ENCODE measurements at regions not wholly inside any gene's neighbourhood (a gene's known extent, or its start where the extent isn't known, plus 50 kb on each side); places are given as distances from the start of the nearest gene placed in this dataset.

DNA sequence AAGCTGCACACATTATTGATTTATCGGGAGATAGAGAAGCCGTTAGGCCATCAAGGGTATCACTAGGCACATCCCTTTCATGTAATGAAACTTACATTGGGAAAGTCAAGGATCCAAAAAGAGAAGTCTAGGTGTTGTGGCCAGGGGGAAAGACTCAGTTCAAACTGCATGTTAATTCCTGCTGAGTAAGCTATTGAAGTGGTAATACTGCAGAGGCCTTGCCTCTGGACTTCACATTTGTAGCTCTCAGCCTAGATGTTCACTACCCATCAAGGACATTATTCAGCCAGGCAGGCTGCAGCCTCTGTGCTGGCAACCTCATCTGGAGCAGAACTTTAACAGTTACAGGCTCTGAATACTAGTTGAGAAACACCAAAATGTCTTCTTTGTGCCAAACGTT is 2094.5 kb upstream of the AGA start:
- Histone ChIP-seq H3K27ac (ENCODE audit: low read depth in 2 of 2, low read length in 2 of 2) (no peak overlapping the region), H3K4me3 (ENCODE audit: low read length in 3 of 3) (no peak overlapping the region), H3K4me1 (ENCODE audit: control insufficient read depth in 2 of 3, insufficient read depth in 2 of 3, low read depth in 1 of 3, low read length in 3 of 3) (no peaks in the 10 kb centered on the region), H3K27me3 (ENCODE audit: control insufficient read depth, insufficient read depth, low read length) (no peaks in the 10 kb centered on the region), H3K9ac (ENCODE audit: low read length in 3 of 3) (no peak overlapping the region), H3K36me3 (ENCODE audit: control insufficient read depth in 2 of 3, insufficient read depth in 3 of 3, low read length in 3 of 3) (no peaks in the 10 kb centered on the region), H3K9me3 (ENCODE audit: control insufficient read depth in 2 of 3, insufficient read depth in 1 of 3, low read length in 3 of 3) (no peaks in the 10 kb centered on the region)
- DNase-seq (no peak), FAIRE-seq (no peak)
- intact Hi-C loops (cut with DNase I): no loop called here
- TF ChIP-seq, protein P1, sequence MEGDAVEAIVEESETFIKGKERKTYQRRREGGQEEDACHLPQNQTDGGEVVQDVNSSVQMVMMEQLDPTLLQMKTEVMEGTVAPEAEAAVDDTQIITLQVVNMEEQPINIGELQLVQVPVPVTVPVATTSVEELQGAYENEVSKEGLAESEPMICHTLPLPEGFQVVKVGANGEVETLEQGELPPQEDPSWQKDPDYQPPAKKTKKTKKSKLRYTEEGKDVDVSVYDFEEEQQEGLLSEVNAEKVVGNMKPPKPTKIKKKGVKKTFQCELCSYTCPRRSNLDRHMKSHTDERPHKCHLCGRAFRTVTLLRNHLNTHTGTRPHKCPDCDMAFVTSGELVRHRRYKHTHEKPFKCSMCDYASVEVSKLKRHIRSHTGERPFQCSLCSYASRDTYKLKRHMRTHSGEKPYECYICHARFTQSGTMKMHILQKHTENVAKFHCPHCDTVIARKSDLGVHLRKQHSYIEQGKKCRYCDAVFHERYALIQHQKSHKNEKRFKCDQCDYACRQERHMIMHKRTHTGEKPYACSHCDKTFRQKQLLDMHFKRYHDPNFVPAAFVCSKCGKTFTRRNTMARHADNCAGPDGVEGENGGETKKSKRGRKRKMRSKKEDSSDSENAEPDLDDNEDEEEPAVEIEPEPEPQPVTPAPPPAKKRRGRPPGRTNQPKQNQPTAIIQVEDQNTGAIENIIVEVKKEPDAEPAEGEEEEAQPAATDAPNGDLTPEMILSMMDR (IDR thresholded peaks at IDR 0.05; ENCODE audit: borderline replicate concordance, extremely low read depth, insufficient read depth): no peak

DNA sequence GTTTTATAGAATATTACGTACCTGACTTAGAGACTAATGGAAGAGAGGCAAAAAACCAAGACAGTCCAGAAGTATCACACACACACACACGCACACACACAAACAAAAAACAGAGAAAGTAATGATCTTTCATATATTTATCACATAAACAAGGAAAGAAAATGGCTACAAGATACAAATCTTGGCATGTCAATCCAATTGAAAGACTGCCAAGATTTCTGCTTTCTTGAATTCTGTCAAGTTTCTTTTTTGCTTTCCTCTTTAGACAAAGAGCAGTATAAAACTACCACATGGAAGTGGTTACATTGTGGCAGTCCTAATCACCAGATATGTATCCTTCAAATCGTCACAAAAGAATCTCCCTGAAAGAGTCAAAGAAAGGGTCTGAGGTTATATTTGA is 2097.4 kb upstream of the AGA start:
- FAIRE-seq: no peak
- intact Hi-C loops (cut with DNase I): no loop called here

DNA sequence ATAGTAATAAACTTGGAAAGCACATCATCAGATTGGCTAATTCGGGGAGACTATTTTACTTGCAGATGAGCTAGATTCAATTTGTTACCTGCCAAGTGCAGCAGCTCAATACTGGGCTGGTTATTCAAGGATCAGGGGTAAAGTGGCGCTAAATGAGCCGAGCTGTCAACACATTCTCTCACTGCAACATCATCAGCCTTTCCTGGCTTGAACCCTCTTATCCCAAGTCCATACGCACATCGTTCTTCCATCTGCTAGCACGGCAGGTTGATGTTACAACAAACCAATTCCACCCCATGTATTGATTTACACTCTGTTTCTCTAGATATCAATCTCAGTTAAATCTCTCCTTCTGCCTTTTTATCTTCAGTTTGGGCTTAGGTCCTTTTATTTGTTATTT is 2101.5 kb upstream of the AGA start:
- intact Hi-C loops (cut with DNase I): no loop called here
- H3K4me1 ChIP-seq (ENCODE audit: control insufficient read depth in 2 of 3, insufficient read depth in 2 of 3, low read depth in 1 of 3, low read length in 3 of 3): no peaks in the 10 kb centered on the region
- no peaks in the 10 kb centered on the region for H3K27me3 ChIP-seq (ENCODE audit: control insufficient read depth, insufficient read depth, low read length)
- H3K4me3 ChIP-seq (ENCODE audit: low read length in 3 of 3): no peak overlapping the region
- DNase-seq (no peak), FAIRE-seq (no peak)
- TF ChIP-seq, protein P1 (IDR thresholded peaks at IDR 0.05; ENCODE audit: borderline replicate concordance, extremely low read depth, insufficient read depth): no peak
- H3K27ac ChIP-seq (ENCODE audit: low read depth in 2 of 2, low read length in 2 of 2): no peak overlapping the region
- H3K36me3 ChIP-seq (ENCODE audit: control insufficient read depth in 2 of 3, insufficient read depth in 3 of 3, low read length in 3 of 3): no peaks in the 10 kb centered on the region
- H3K9me3 ChIP-seq (ENCODE audit: control insufficient read depth in 2 of 3, insufficient read depth in 1 of 3, low read length in 3 of 3): no peaks in the 10 kb centered on the region
- no peak overlapping the region for H3K9ac ChIP-seq (ENCODE audit: low read length in 3 of 3)

More for the DNA sequence above, 2097.4 kb upstream of the AGA start:
- H3K4me1 ChIP-seq (ENCODE audit: control insufficient read depth in 2 of 3, insufficient read depth in 2 of 3, low read depth in 1 of 3, low read length in 3 of 3): no peaks in the 10 kb centered on the region
- TF ChIP-seq, protein P1 (IDR thresholded peaks at IDR 0.05; ENCODE audit: borderline replicate concordance, extremely low read depth, insufficient read depth): no peak
- no peak overlapping the region for H3K9ac ChIP-seq (ENCODE audit: low read length in 3 of 3)
- no peak overlapping the region for H3K4me3 ChIP-seq (ENCODE audit: low read length in 3 of 3)
- H3K36me3 ChIP-seq (ENCODE audit: control insufficient read depth in 2 of 3, insufficient read depth in 3 of 3, low read length in 3 of 3): no peaks in the 10 kb centered on the region
- DNase-seq: no peak
- H3K9me3 ChIP-seq (ENCODE audit: control insufficient read depth in 2 of 3, insufficient read depth in 1 of 3, low read length in 3 of 3): no peaks in the 10 kb centered on the region
- H3K27me3 ChIP-seq (ENCODE audit: control insufficient read depth, insufficient read depth, low read length): no peaks in the 10 kb centered on the region
- H3K27ac ChIP-seq (ENCODE audit: low read depth in 2 of 2, low read length in 2 of 2): no peak overlapping the region

DNA sequence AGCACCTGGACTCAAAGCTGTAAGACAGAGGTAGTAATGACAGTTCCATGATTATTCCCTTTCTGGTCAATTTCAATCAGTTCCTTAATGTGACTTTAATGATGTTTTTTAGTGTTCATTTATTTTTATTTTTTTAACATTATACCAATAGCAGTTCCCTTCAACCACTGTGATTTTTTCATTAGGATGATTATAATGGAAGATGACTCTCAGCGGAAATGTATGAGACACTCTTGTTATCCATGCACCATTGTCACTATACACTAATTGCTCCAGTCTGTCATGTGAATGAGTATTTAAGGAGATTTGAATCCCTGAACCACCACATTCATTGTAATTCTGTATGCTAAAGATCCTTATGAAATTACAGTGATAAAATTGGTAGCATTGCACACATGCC is 2102.3 kb upstream of the AGA start:
- H3K9me3 ChIP-seq (ENCODE audit: control insufficient read depth in 2 of 3, insufficient read depth in 1 of 3, low read length in 3 of 3): no peaks in the 10 kb centered on the region
- H3K27me3 ChIP-seq (ENCODE audit: control insufficient read depth, insufficient read depth, low read length): no peaks in the 10 kb centered on the region
- no peak overlapping the region for H3K27ac ChIP-seq (ENCODE audit: low read depth in 2 of 2, low read length in 2 of 2)
- no peaks in the 10 kb centered on the region for H3K4me1 ChIP-seq (ENCODE audit: control insufficient read depth in 2 of 3, insufficient read depth in 2 of 3, low read depth in 1 of 3, low read length in 3 of 3)
- FAIRE-seq: no peak
- DNase-seq: no peak
- intact Hi-C loops (cut with DNase I): no loop called here
- H3K4me3 ChIP-seq (ENCODE audit: low read length in 3 of 3): no peak overlapping the region
- no peak overlapping the region for H3K9ac ChIP-seq (ENCODE audit: low read length in 3 of 3)
- no peaks in the 10 kb centered on the region for H3K36me3 ChIP-seq (ENCODE audit: control insufficient read depth in 2 of 3, insufficient read depth in 3 of 3, low read length in 3 of 3)
- TF ChIP-seq, protein P1 (IDR thresholded peaks at IDR 0.05; ENCODE audit: borderline replicate concordance, extremely low read depth, insufficient read depth): no peak

All from kidney (tissue), 13 donors.